ENCODE measurements at regions not wholly inside any gene's neighbourhood (a gene's known extent, or its start where the extent isn't known, plus 50 kb on each side); places are given as distances from the start of the nearest gene placed in this dataset.

- TF ChIP-seq ZBTB46 (CRISPR knock-in tag; IDR thresholded peaks at IDR 0.05; ENCODE audit: borderline replicate concordance) = no peak
- no peak for TF ChIP-seq SALL1 (CRISPR knock-in tag; IDR thresholded peaks at IDR 0.05)
- TF ChIP-seq FOXA3 (CRISPR knock-in tag; IDR thresholded peaks at IDR 0.05) = no peak
Observed at GRCh38 chr6:121499666-121500065, 64.2 kb downstream of the GJA1 start (continued).

- intact Hi-C loops (cut with micrococcal nuclease; ENCODE audit: unreplicated experiment) = no loop called here
- in situ Hi-C loops (cut with HindIII; ENCODE audit: extremely low pct_ligation_motif_present, low pct_unique_long_range_greater_than_20kb) = no loop called here
- CTCF ChIA-PET (ENCODE audit: low intra/inter-chr PET ratio, low total read pairs) = no interaction called here
- DNase-seq (ENCODE audit: low spot score) = no peak
- no peak overlapping the region for H3K4me2 ChIP-seq (ENCODE audit: low read depth, low read length)
- no peak for FAIRE-seq
- no TSS peak for BruUV-seq (replicated peaks)
- H3K9me3 ChIP-seq (ENCODE audit: low read length) = no peaks in the 10 kb centered on the region
- H3K4me3 ChIP-seq (replicated peaks in 1 of 3; ENCODE audit: insufficient read depth in 1 of 3, low read depth in 2 of 3, low read length in 3 of 3) = no peak overlapping the region
- no peaks in the 10 kb centered on the region; a peak in 1 of 5 replicates for H3K27me3 ChIP-seq (ENCODE audit: control insufficient read depth in 1 of 2, insufficient read depth in 2 of 2, low read length in 2 of 2)
- TF ChIP-seq KLF13 (CRISPR knock-in tag; IDR thresholded peaks at IDR 0.05) (no peak), ATF2 (CRISPR knock-in tag; IDR thresholded peaks at IDR 0.05) (no peak), IKZF1 (IDR thresholded peaks at IDR 0.05) (no peak), HOMEZ (CRISPR knock-in tag; IDR thresholded peaks at IDR 0.05; ENCODE audit: low read depth) (no peak), ZNF382 (CRISPR knock-in tag; IDR thresholded peaks at IDR 0.05; ENCODE audit: borderline replicate concordance) (no peak), ZNF430 (CRISPR knock-in tag; IDR thresholded peaks at IDR 0.05) (no peak), RCOR2 (CRISPR knock-in tag; IDR thresholded peaks at IDR 0.05) (no peak)
- H3K79me2 ChIP-seq (ENCODE audit: insufficient read depth, low read length) = no peaks in the 10 kb centered on the region
- no peaks in the 10 kb centered on the region for H3K36me3 ChIP-seq (replicated peaks in 1 of 2; ENCODE audit: control insufficient read depth in 1 of 2, insufficient read depth in 2 of 2, low read length in 2 of 2)
- no peaks in the 10 kb centered on the region for H4K20me1 ChIP-seq (ENCODE audit: insufficient read depth, low read length)
- POLR2A ChIA-PET = no interaction called here
- H3K9ac ChIP-seq (ENCODE audit: insufficient read depth, low read depth, low read length) = no peak overlapping the region
- no peak overlapping the region for H3K27ac ChIP-seq (ENCODE audit: extremely low read length, insufficient read depth, low read length)
- H3K4me1 ChIP-seq (ENCODE audit: insufficient read depth, low read length) = no peaks in the 10 kb centered on the region
- no peak overlapping the region for H2AFZ ChIP-seq (ENCODE audit: low read length)
- WGBS (ENCODE audit: low lambda C conversion rate) = 0% methylated on average over 2 of the region's 2 CpGs
- no peak for ATAC-seq
Observed at GRCh38 chr6:121503589-121503991, 68.1 kb downstream of the GJA1 start.
